Fibroblast of mammary gland (primary cell): ENCODE measurements at regions not wholly inside any gene's neighbourhood (a gene's known extent, or its start where the extent isn't known, plus 50 kb on each side); places are given as distances from the start of the nearest gene placed in this dataset.

Experiments used
- DNase-seq: peaks from one replicate; pipeline ENCODE4 v3.0.0-alpha.2; 2010; ENCODE audit warnings: low read depth
- H3K4me3 ChIP-seq: 2 replicates; pipeline ENCODE4 v1.5.1; 2011; ENCODE audit warnings: low read depth, mild to moderate bottlenecking, low read length, moderate library complexity; ENCODE audit not compliant: control insufficient read depth
- TF ChIP-seq, protein P1 (sequence below): conservative IDR thresholded peaks from 2 replicates; pipeline ENCODE4 v1.5.1; 2011; ENCODE audit warnings: low read depth, low read length, inconsistent platforms; ENCODE audit not compliant: control insufficient read depth, insufficient read depth

DNA sequence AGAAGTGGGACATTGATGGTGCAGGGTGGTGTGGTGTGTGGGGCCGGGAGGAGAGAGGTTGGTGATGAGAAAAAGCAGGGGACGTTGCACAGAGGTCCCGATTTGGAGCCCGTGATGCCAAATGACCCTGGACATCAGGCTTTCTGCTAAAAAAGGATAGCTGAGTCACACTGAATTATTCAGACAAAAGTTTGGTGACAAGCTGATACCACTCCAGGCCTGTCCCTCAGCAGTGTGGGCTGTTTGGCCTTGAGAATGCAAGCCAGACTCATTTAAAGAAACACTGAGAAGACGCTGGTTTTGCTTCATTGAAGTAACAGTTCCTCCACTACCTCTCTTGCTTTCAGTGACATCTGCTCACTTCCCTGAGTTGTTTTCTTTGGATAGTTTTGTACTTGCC is 262.1 kb upstream of the PWP1 start:
- no peak for DNase-seq
- no peak overlapping the region for H3K4me3 ChIP-seq
- TF ChIP-seq, protein P1, sequence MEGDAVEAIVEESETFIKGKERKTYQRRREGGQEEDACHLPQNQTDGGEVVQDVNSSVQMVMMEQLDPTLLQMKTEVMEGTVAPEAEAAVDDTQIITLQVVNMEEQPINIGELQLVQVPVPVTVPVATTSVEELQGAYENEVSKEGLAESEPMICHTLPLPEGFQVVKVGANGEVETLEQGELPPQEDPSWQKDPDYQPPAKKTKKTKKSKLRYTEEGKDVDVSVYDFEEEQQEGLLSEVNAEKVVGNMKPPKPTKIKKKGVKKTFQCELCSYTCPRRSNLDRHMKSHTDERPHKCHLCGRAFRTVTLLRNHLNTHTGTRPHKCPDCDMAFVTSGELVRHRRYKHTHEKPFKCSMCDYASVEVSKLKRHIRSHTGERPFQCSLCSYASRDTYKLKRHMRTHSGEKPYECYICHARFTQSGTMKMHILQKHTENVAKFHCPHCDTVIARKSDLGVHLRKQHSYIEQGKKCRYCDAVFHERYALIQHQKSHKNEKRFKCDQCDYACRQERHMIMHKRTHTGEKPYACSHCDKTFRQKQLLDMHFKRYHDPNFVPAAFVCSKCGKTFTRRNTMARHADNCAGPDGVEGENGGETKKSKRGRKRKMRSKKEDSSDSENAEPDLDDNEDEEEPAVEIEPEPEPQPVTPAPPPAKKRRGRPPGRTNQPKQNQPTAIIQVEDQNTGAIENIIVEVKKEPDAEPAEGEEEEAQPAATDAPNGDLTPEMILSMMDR = no peak

DNA sequence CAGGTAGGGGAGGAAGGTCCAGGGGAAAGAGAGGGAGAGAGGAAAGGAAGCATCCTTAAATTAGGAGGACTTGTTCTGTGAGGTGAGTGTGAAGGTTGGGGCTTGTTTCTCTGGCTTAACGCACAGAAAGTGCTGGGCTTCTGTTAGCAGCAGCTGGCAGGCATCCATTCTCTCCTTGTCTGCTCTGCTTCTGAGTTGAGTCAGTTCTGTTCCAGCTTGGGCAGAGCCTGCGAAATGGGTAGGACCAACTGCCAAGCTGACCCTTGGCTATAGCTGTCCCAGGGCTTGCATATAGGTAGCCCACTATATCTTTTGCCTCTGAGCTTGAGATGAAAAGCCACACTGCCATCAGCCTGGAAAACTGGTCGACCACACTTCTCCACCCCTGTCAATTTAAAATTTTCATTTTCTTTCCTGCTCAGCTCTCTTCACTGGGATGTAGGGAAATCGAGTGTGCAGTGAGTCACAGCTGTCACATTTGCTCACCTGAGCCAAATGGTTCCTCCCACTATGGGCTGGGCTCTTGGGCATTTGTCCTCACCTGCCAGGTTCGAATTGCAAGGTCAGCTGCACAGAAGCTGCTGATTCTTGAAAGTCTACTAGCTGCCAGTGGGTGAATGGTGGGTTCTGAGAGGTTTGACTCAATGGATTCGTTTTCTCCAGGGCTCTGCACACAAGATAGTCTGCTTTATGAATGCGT is 256.4 kb upstream of the PWP1 start:
- DNase-seq = no peak

DNA sequence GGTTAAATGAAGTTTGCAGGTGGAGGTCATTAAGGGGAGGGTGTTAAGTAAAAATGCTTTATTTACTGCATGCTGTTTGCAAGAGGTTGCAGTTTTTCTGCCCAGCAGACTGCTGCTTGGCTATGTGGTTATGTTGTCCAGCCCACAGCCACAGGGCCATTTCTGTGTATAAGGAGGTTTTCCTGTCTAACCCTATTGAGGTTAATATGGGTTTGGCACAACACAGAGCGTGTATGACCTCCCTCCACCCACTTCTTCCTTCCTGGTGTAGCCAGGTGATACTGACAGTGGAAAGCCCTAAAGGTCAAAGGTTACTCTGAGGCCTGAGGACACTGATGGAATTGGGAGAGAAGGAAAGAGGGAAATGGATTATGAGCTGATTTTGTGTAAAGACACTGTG is 253.7 kb upstream of the PWP1 start:
- H3K4me3 ChIP-seq = no peak overlapping the region
- TF ChIP-seq, protein P1 = no peak
- no peak for DNase-seq

More for the DNA sequence above, 256.4 kb upstream of the PWP1 start:
- H3K4me3 ChIP-seq = no peak overlapping the region
- TF ChIP-seq, protein P1 = no peak

DNA sequence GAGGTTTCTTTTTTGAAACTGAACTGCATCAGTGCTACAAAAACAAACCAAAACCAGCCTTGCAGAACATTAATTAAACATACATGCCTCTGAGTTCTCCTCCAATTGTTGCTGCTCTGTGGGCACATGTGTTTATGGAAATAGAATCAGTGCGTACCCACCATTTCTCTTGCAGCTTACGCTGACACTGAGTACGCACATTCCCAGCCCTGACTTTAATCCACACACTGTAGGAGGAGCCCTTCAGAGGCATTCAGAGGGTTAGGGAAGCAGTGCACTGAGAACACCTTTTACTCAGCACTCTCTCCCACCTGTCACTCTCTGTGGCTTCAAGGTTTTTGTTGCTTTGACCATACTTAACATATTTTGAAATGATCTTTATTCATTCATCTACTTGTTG is 250.5 kb upstream of the PWP1 start:
- no peak overlapping the region for H3K4me3 ChIP-seq
- TF ChIP-seq, protein P1 = no peak
- no peak for DNase-seq

DNA sequence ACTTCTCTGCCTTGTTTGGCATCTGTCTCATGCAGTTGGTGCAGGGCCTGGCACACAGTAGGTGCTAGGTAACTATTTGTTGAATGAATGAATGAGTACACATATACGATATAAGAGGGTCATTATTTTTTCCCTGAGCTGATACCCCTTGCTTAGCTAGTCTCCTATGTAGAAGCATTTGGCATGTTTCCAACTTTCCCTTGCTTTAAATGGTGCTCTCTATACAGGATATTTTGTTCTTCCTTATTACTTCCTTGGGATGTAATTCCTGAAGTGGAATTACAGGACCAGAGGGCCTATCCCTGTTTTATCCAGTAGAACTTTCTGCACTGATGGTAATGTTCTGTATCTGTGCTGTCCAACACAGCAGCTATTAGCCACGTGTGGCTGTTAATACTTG is 250.1 kb upstream of the PWP1 start:
- DNase-seq = peak; percentile 7
- TF ChIP-seq, protein P1 = no peak
- H3K4me3 ChIP-seq = no peak overlapping the region

DNA sequence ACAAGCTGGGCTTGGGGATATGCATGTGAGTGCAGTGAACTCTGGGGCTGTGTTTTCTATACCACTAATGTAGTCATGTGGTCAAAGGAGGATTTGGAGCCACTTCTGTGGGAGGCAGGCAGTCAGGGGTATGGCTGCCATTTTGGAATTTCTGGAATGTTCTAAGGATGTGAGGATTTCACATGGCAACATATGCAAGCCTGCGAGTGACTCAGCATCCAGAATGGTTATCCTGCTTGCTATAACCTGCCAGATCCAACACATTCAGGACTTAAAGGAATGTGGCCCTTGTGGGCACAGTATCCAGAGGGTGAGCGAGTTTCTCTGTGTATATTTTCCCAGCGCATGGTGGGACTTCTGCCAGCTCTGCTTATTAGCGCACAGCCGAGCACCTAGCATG is 249.2 kb upstream of the PWP1 start:
- TF ChIP-seq, protein P1 = no peak
- DNase-seq = peak; percentile 51
- H3K4me3 ChIP-seq = no peak overlapping the region
